ENCODE measurements at regions not wholly inside any gene's neighbourhood (a gene's known extent, or its start where the extent isn't known, plus 50 kb on each side); places are given as distances from the start of the nearest gene placed in this dataset.

DNA sequence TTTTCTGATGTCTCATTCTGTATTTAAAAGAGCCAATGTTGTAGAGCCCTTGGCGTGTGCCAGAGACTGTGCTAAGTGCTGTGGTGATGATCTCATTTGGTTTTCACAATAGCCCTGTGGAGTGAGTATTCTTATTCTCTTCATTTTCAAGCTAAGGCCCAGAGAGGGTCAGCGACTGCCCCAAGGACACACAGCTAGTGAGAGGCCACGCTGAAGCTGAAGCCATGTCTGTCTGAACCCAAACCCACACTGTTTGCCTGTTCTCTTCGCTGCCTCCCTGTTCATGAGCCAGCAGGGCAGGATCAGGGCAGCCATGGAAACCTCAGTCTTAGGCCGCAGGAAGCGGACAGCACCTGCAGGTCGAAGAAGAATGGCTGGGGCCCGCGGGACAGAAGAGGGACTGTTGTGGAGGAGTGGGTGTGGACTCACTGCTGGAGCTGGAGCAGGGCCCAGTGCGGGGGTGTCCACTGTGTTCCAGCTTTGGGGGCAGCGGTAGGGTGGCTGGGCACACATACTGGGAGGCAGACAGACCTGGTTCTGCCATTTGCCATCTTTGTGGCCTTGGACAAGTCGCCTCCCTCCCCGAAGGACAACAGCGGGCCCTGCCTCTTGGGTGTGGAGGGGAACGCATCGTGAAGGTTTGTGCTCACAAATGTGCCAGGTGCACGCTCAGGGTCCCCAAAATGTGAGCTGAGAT, 257.9 kb upstream of the MVB12B start:
- TF ChIP-seq, protein P1, sequence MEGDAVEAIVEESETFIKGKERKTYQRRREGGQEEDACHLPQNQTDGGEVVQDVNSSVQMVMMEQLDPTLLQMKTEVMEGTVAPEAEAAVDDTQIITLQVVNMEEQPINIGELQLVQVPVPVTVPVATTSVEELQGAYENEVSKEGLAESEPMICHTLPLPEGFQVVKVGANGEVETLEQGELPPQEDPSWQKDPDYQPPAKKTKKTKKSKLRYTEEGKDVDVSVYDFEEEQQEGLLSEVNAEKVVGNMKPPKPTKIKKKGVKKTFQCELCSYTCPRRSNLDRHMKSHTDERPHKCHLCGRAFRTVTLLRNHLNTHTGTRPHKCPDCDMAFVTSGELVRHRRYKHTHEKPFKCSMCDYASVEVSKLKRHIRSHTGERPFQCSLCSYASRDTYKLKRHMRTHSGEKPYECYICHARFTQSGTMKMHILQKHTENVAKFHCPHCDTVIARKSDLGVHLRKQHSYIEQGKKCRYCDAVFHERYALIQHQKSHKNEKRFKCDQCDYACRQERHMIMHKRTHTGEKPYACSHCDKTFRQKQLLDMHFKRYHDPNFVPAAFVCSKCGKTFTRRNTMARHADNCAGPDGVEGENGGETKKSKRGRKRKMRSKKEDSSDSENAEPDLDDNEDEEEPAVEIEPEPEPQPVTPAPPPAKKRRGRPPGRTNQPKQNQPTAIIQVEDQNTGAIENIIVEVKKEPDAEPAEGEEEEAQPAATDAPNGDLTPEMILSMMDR (conservative IDR thresholded peaks at IDR 0.05): no peak
- no peak for TF ChIP-seq ZFX (IDR thresholded peaks at IDR 0.05)

All from C4-2B (cell line).